K562 (cell line): ENCODE measurements at regions not wholly inside any gene's neighbourhood (a gene's known extent, or its start where the extent isn't known, plus 50 kb on each side); places are given as distances from the start of the nearest gene placed in this dataset.

Source experiments
- ATAC-seq: fragments of 200-7000 bp; cut with Tn5 transposase; 3 replicates; pipeline ENCODE4 v1.9.1; 2020; ENCODE audit warnings: moderate library complexity
- BruUV-seq: library from RNA; stranded (reverse); fragments of 400-500 nt; replicated peaks from 2 replicates; lab custom pipeline; 2021; lab: Mats Ljungman, UMichigan
- CTCF ChIA-PET: fragments of 300-600 bp; formaldehyde crosslinking; extraction: SDS; loops from one replicate; lab custom pipeline; 2021; ENCODE audit warnings: low intra/inter-chr PET ratio; lab: Yijun Ruan, JAX
- POLR2A ChIA-PET: fragments of 300-600, 350-650 bp; sonication (Branson Sonifier 250); formaldehyde crosslinking; extraction: SDS; loops from one replicate; lab custom pipeline; 2021; ENCODE audit warnings: antibody characterized with exemption, inconsistent platforms; lab: Yijun Ruan, JAX
- DNase-seq, 4 experiments: peaks; one replicate each; pipeline versions ENCODE4 v3.0.0 to v3.0.0-alpha.2; 2011 to 2018; ENCODE audit warnings: low spot score in 3 of 4, mixed read lengths in 3 of 4; ENCODE audit errors: extremely low read depth in 1 of 4
- FAIRE-seq: peaks from 2 replicates; lab custom pipeline; 2011; peaks lifted over from hg19 to GRCh38; lab: Jason Lieb, UNC
- H2AFZ ChIP-seq: 2 replicates; pipeline ENCODE4 v1.6.0; 2011; ENCODE audit warnings: low read depth, low read length, control low read depth, inconsistent platforms
- H3K27ac ChIP-seq: fragments of 200-600 bp; 3 replicates; pipeline ENCODE4 v1.8.0; 2011; ENCODE audit warnings: low read depth, mild to moderate bottlenecking, control low read depth, inconsistent platforms, low read length, moderate library complexity, mixed read lengths; ENCODE audit errors: extremely low read depth
- H3K27me3 ChIP-seq, 2 experiments: fragments of 300-600 bp in 1 of 2; 2 replicates in 1 of 2; 3 replicates in 1 of 2; pipeline versions ENCODE4 v1.6.0 to v1.8.0; 2011; ENCODE audit warnings: inconsistent platforms in 2 of 2, low read length in 2 of 2, mild to moderate bottlenecking in 1 of 2, mixed read lengths in 1 of 2, moderate library complexity in 1 of 2; ENCODE audit not compliant: control insufficient read depth in 2 of 2, insufficient read depth in 2 of 2
- H3K36me3 ChIP-seq: fragments of 300-600 bp; 3 replicates; pipeline ENCODE4 v1.8.0; 2011; ENCODE audit warnings: mild to moderate bottlenecking, low read length, inconsistent platforms; ENCODE audit not compliant: control insufficient read depth, insufficient read depth
- H3K4me1 ChIP-seq, 2 experiments: fragments of 200-600 bp in 1 of 2; replicated peaks in 1 of 2; 2 replicates in 1 of 2; 3 replicates in 1 of 2; pipeline versions ENCODE4 v1.5.1 to v1.8.0; 2011; ENCODE audit warnings: inconsistent platforms in 2 of 2, low read length in 2 of 2, mild to moderate bottlenecking in 1 of 2, mixed read lengths in 1 of 2, moderate library complexity in 1 of 2; ENCODE audit not compliant: control insufficient read depth in 2 of 2, insufficient read depth in 2 of 2
- H3K4me2 ChIP-seq: 2 replicates; pipeline ENCODE4 v1.6.1; 2011; ENCODE audit warnings: low read length, control low read depth, inconsistent platforms, mixed read lengths; ENCODE audit not compliant: insufficient read depth
- H3K4me3 ChIP-seq: fragments of 200-600 bp; sonication (generic), shearing (Covaris generic); 2 replicates; pipeline ENCODE4 v1.5.1; 2016; ENCODE audit warnings: control low read depth, inconsistent platforms
- H3K79me2 ChIP-seq: fragments of 200-600 bp; 3 replicates; pipeline ENCODE4 v1.8.0; 2011; ENCODE audit warnings: low read length, inconsistent platforms; ENCODE audit not compliant: control insufficient read depth, insufficient read depth
- H3K9ac ChIP-seq, 2 experiments: 2 replicates each; pipeline versions ENCODE4 v1.6.0 to v1.6.1; 2011; ENCODE audit warnings: low read depth in 2 of 2, low read length in 2 of 2, control low read depth in 1 of 2, inconsistent platforms in 1 of 2, mild to moderate bottlenecking in 1 of 2, mixed read lengths in 1 of 2; ENCODE audit not compliant: insufficient read depth in 1 of 2
- H3K9me1 ChIP-seq: one replicate; pipeline ENCODE4 v1.6.0; 2011; ENCODE audit warnings: inconsistent platforms, mild to moderate bottlenecking, low read length, moderate library complexity; ENCODE audit not compliant: control insufficient read depth, insufficient read depth
- H3K9me3 ChIP-seq: replicated peaks from 2 replicates; pipeline ENCODE4 v1.5.1; 2011; ENCODE audit warnings: low read depth, low read length, inconsistent platforms; ENCODE audit not compliant: control insufficient read depth, insufficient read depth
- H4K20me1 ChIP-seq: replicated peaks from 2 replicates; pipeline ENCODE4 v1.6.1; 2011; ENCODE audit warnings: low read length, inconsistent platforms, mixed read lengths; ENCODE audit not compliant: control insufficient read depth, insufficient read depth
- BRD4 ChIP-seq: fragments of 200-600 bp; sonication (generic); IDR thresholded peaks from 2 replicates; pipeline ENCODE4 v1.6.1; 2017; ENCODE audit warnings: inconsistent platforms
- CHD2 ChIP-seq: IDR thresholded peaks from 2 replicates; pipeline ENCODE4 v1.6.1; 2011; ENCODE audit warnings: low read depth, low read length
- EP300 ChIP-seq: IDR thresholded peaks from 2 replicates; pipeline ENCODE4 v1.6.1; 2012; ENCODE audit warnings: low read length, improper control_type of control experiment
- GATAD2A ChIP-seq: fragments of 450-650 bp; IDR thresholded peaks from 2 replicates; pipeline ENCODE4 v1.6.1; 2017
- HDGF ChIP-seq: fragments of 450-650 bp; IDR thresholded peaks from 2 replicates; pipeline ENCODE4 v1.6.1; 2016
- ID3 ChIP-seq, 2 experiments: fragments of 250-450 bp in 1 of 2; fragments of 450-650 bp in 1 of 2; sonication (Bioruptor Pico) in 1 of 2; IDR thresholded peaks; 2 replicates each; pipeline versions ENCODE4 v1.6.1 to v1.8.0; 2016 to 2021; ENCODE audit warnings: mild to moderate bottlenecking in 2 of 2, moderate library complexity in 2 of 2, missing compliant biosample characterization in 1 of 2, missing genetic modification characterization in 1 of 2
- MEIS2 ChIP-seq: fragments of 450-650 bp; IDR thresholded peaks from 2 replicates; pipeline ENCODE4 v1.6.1; 2014; ENCODE audit warnings: mild to moderate bottlenecking; ENCODE audit not compliant: partially characterized antibody
- PHF20 ChIP-seq: fragments of 450-650 bp; IDR thresholded peaks from 2 replicates; pipeline ENCODE4 v1.6.1; 2018; ENCODE audit not compliant: partially characterized antibody
- POLR2B ChIP-seq: fragments of 450-650 bp; IDR thresholded peaks from 2 replicates; pipeline ENCODE4 v1.6.1; 2018; ENCODE audit warnings: low read depth; ENCODE audit not compliant: partially characterized antibody
- SMAD1 ChIP-seq: fragments of 150-350 bp; IDR thresholded peaks from 2 replicates; pipeline ENCODE4 v1.6.1; 2014; ENCODE audit warnings: low read length, low read depth; ENCODE audit not compliant: partially characterized antibody
- TAF15 ChIP-seq: fragments of 200-400 bp; formaldehyde crosslinking; IDR thresholded peaks from 2 replicates; pipeline ENCODE4 v1.6.1; 2017; ENCODE audit warnings: mild to moderate bottlenecking, low read depth, low read length, moderate library complexity
- XRCC5 ChIP-seq: fragments of 200-400 bp; formaldehyde crosslinking; IDR thresholded peaks from 2 replicates; pipeline ENCODE4 v1.6.1; 2017; ENCODE audit warnings: low read depth, mild to moderate bottlenecking, low read length
- ZBTB11 ChIP-seq, 3 experiments: fragments of 200-800 bp in 1 of 3; fragments of 250-450 bp in 1 of 3; fragments of 450-650 bp in 1 of 3; sonication (Bioruptor Pico) in 1 of 3; sonication (Bioruptor generic) in 1 of 3; formaldehyde crosslinking in 1 of 3; IDR thresholded peaks; 2 replicates each; pipeline versions ENCODE4 v1.6.1 to v1.8.0; 2016 to 2022; ENCODE audit warnings: mild to moderate bottlenecking in 2 of 3, missing genetic modification characterization in 2 of 3, missing compliant biosample characterization in 1 of 3, moderate library complexity in 1 of 3
- ZNF133 ChIP-seq: fragments of 250-450 bp; sonication (Bioruptor Pico); IDR thresholded peaks from 2 replicates; pipeline ENCODE4 v1.4.0; 2020; ENCODE audit warnings: mild to moderate bottlenecking
- WGBS: fragments of 100-300 bp; shearing (Covaris generic); methylation state at CpG from one replicate; pipeline ENCODE4 v1.1.6; 2016; ENCODE audit warnings: low coverage, mixed read lengths; ENCODE audit not compliant: insufficient coverage; ENCODE audit errors: missing lambda C conversion rate; 5-methylcytosine and 5-hydroxymethylcytosine counted together
- in situ Hi-C: fragments of 300-500 bp; cut with MboI; formaldehyde crosslinking; loops from 4 replicates; pipeline ENCODE4 v1.15.0; 2018; ENCODE audit warnings: inconsistent platforms, mixed read lengths
- intact Hi-C: fragments of 100-400 bp; cut with micrococcal nuclease; formaldehyde crosslinking; loops from 2 replicates; pipeline ENCODE4 v1.14.2; 2022

GRCh38 chr1:213416461-213417224 is 365.6 kb downstream of the RPS6KC1 start (continued):
- no peak for TF ChIP-seq ZBTB11 (CRISPR knock-in tag; IDR thresholded peaks at IDR 0.05)
- no peak for TF ChIP-seq SMAD1
- TF ChIP-seq, all 486 proteins: peak for 0

GRCh38 chr1:213417225-213417820 is 366.3 kb downstream of the RPS6KC1 start:
- POLR2A ChIA-PET: interaction anchor here (0.7 kb wide), 1 partner anchor 129 kb away, joined by 4 read pairs; no protein-coding TSS in a partner anchor
- Histone ChIP-seq H3K36me3 (no peaks in the 10 kb centered on the region), H3K4me3 (no peak overlapping the region), H3K4me2 (no peak overlapping the region), H3K79me2 (no peaks in the 10 kb centered on the region)
- WGBS: under 1% methylated on average over 13 of the region's 14 CpGs
- no peak for TF ChIP-seq BRD4
- no peak for TF ChIP-seq XRCC5
- no peak for TF ChIP-seq GATAD2A
- no peak for TF ChIP-seq POLR2B
- TF ChIP-seq PHF20: no peak
- no peak for TF ChIP-seq EP300
- TF ChIP-seq CHD2: no peak
- TF ChIP-seq ZNF133 (CRISPR knock-in tag): no peak
- no peak for TF ChIP-seq MEIS2
- TF ChIP-seq HDGF: no peak
- TF ChIP-seq TAF15: no peak
- no peak for TF ChIP-seq ID3 (CRISPR knock-in tag; IDR thresholded peaks at IDR 0.05)
- no peak for TF ChIP-seq ID3 (tag; IDR thresholded peaks at IDR 0.05)
- TF ChIP-seq, all 486 proteins: peak for 0
- no peaks in the 10 kb centered on the region; the same call in 1 of the 2 replicates for H4K20me1 ChIP-seq
- in situ Hi-C loops: no loop called here
- no peak overlapping the region for H2AFZ ChIP-seq
- H3K27me3 ChIP-seq: peaks cover 23 to 43% of the 10 kb centered on the region in 2 experiments
- intact Hi-C loops: no loop called here
- H3K9ac ChIP-seq: no peak overlapping the region
- no peak for ATAC-seq
- no TSS peak for BruUV-seq
- H3K9me1 ChIP-seq: no peaks in the 10 kb centered on the region
- no peaks in the 10 kb centered on the region for H3K4me1 ChIP-seq
- H3K27ac ChIP-seq: no peak overlapping the region
- CTCF ChIA-PET: no interaction called here
- DNase-seq: no peak
- no peak for FAIRE-seq
- H3K9me3 ChIP-seq: no peaks in the 10 kb centered on the region
